CD4-positive, alpha-beta T cell treated with Interferon gamma for 1 hour (primary cell): ENCODE measurements at regions not wholly inside any gene's neighbourhood (a gene's known extent, or its start where the extent isn't known, plus 50 kb on each side); places are given as distances from the start of the nearest gene placed in this dataset.
"Not testable (repeated sequence)": the region's sequence is repeated elsewhere in the genome, so short reads cannot be mapped to it uniquely, and the experiment has no call there.

Experiments
- DNase-seq: peaks from one replicate; pipeline ENCODE4 v3.0.0-alpha.2; 2020

DNA sequence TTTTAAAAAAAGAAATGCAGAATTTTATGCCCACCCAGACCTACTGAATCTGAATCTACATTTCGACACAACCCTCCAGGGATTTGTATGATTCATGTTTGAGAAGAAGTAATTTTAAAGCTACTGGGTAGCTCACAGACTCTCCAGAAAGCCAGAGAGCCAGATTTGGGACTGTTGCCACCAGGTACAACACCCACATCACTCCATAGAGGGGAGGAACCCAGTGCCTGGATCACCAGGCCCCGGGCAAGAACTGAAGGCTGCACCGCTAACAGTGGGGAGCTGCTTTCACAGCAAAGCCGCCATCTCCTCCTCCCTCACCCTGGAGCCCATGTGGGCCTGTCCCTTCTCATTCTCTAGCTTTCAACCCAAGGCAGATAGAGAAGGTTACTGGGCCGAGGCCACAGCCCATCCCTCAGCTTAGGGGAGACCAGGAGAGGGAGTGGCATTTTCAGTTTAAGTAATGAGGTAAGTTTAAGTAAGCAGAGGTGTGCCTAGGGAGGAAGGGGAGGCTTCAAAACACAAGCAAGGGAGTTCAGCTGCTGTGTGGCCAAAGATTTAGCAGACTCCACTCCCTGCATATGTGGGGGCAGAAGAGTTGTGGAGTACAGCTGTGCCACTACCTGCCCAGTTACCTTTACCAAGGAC is 109.8 kb downstream of the IL12A start:
- DNase-seq = no peak

DNA sequence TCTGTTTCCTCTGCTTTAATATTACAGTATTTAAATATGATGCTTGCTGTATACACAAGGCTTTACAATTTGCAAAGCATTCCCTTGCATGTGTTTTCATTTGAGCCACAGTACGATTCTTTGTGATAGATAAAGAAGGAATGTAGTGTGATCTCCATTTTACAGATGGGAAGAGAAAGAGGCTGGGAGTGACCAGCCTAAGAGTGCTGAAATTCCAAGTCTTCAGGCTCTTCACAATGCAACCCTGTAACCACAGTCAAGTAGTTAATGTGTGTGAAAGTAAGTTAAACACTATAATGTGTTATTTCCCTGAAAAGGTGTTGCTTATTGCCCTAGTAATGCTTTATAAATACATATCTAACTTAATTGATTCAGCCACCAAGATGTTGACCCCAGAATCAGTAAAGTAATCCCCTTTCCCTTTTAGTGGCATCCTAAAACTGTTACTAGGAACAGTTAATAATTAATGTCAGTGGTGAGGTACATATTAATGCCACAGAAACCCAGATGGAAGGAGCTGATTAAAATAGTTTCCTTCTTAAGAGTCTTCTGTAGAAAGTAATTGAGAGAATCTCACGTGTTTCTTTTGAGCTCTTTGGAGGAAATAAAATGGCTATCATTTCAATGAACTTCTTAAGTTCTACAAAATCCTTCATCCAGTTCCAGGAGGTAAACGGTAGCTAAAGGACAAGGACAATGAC is 110.4 kb downstream of the IL12A start:
- DNase-seq = no peak

DNA sequence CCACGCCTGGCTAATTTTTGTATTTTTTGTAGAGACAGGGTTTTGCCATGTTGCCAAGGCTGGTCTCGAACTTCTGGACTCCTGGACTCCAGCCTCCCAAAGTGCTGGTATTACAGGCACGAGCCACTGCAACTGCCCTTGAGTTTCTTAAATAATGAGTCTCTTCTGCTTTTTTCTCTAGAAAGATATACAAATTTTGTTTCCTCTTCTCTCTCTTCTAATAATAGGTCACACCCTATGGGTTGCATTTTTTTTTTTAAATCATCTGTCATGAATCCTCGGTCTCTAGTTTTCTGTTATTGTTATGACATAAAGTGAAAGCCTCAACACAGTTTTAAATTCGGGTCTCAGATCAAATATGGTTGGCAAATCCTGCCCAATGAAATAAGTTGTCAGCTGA is 111.2 kb downstream of the IL12A start:
- DNase-seq = peak; percentile 11

DNA sequence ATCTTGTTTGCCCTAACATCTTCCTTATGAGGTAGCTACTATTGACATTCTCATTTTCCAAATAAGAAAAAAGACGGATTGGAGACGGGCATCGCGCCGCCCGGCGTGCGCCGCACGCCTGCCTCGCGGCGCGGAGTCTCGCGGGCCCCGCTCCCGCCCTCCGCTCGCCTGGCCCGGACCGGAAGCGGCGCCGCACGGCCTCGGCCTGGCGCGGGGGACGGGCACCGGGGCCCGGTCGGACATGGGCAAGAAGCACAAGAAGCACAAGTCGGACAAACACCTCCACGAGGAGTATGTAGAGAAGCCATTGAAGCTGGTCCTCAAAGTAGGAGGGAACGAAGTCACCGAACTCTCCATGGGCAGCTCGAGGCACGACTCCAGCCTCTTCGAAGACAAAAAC is 112.0 kb downstream of the IL12A start:
- no peak for DNase-seq

DNA sequence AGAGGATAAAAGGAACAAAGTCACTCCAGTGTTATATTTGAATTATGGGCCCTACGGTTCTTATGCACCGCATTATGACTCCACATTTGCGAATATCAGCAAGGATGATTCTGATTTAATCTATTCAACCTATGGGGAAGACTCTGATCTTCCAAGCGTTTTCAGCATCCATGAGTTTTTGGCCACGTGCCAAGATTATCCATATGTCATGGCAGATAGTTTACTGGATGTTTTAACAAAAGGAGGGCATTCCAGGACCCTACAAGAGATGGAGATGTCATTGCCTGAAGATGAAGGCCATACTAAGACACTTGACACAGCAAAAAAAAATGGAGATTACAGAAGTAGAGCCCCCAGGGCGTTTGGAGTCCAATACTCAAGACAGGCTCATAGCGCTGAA is 113.4 kb downstream of the IL12A start:
- not testable (repeated sequence) for DNase-seq

DNA sequence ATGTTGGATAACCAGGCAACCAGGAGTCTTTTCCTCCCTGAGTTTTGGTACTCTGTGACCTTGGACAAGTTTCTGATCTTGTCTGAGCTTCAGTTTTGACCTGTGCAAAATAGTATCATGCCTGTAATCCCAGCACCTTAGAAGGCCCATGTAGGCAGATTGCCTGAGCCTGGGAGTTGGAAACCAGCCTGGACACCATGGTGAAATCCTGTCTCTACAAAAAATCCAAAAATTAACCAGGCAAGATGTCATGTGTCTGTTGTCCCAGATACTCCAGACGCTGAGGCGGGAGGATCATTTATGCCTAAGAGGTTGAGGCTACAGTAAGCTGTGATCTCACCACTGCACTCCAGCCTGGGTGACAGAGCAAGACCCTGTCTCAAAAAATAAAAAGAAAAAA is 114.8 kb downstream of the IL12A start:
- no peak for DNase-seq

DNA sequence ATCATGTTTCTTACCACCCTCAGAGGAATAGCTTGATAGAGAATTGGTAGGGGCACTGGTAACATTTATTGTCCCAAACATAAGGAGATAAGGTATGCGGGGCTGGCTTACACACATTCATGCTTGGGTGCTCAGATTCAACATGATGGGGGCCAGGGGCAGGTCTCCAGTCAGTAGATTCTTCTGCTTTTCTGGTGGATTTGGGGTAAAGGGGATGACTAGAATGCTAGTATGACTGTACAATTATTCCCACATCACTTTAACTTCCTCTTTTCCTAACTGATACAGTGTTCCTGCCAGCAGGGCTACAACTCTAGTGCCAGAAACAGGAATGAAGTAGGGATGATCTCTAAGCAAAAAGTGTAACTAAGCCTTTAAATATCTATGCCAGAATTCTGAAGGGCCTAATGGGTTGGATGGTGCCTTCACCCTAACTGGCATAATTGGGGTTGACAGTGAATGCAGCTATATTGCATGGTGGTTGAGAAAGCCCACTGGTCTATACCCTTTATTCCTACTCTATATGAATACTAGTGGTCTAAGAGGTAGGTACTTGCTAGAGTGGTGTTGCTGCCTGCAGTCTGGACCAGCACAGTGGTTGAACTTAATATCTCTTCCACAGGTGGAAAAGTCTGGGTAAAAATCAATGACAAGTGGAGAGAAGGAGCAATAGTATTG is 117.4 kb downstream of the IL12A start:
- DNase-seq = no peak

DNA sequence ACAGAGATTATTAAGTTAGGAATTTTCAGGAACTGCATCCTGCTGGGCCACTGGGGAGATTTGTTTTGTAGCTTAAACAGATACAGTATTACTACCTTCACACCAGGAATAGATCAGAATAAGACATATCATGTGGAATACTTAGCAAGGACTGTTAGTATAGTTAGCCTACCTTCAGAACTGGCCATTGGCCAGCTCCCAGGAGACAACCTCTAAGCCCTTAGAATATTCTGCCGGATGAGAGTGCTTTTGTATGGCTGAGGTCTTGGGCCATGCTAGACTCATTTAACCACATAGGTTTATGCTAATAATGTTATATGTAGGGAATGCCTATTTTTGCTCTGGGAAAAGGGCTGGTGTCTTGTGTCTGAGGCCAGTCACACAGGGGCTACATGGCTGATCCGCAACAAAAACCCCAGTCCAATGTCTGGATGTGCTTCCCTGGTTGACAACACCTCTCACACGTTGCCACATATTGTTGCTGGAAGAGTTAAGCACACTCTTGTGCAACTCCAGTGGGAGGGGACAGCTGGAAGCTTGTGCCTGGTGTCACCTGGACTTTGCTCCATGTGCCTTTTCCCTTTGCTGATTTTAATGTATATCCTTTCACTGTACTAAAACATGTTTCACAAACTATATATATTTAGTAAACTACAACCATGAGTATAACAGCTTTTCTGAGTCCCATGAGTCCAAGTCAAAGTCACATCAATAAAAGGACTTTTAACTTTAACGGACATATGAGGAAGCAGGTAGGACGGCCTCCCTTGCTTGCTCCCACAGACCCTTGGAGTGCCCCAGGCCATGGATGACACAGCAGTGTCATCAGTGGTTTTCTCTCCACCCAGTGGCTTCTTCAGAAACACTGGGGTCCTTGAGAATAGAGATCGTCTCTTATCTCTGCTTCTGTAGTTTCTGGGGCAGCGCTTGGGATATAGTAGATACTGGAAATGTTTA is 118.0 kb upstream of the C3orf80 start:
- no peak for DNase-seq

DNA sequence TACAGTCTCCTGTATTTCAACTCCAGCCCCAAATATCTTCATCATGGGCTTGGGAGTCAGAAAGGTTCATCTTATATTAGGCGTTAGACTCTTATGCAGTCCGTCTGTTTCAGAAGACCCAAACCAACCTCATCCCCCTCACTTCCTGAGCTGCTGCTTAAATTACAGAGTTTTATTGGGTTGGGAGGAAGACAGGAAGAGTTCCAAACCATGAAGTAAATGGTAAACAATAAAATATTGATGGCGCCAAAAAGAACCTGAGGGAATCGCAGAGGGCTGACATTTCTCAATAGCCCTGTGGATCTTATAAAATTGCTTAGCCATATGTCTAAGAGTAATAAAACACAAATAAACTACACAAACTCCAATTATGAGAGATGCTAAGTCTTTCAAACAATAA is 116.9 kb upstream of the C3orf80 start:
- DNase-seq = no peak

DNA sequence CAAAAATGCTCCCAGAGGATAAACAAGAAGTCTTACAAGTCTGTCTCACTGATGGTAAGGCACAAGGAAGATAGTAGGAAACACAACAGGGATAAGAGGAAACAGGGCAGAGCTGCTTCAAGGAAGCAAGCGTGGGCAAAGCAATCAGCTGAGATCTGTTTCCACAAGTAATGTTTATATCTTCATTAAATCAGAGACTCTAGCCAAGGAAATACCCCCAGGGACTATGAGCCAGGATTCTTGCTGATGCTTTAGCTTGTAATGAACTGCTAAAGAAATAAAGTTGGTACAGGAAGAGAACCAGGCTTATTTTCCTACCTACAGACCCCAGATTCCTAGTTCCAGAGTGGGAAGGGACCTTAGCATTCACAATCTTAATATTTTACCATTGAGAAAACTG is 112.7 kb upstream of the C3orf80 start:
- no peak for DNase-seq

DNA sequence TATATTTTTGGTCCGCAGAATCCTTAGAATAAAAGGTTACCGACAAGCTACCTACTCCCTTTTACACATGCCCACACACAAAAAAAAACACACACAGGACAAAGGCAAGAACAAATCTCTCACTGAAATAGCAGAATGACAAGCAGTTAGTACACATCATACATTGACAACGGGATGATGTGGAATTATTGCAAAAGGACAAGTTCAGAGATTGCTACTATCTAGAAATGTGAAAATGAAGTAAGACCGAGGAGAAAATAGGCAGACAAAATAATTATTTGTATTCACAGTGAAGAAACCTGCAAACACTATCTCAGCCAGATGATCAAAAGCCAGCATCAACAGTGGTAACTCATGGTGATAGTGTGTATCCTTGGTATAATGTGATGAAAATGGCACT is 112.2 kb upstream of the C3orf80 start:
- DNase-seq = no peak

DNA sequence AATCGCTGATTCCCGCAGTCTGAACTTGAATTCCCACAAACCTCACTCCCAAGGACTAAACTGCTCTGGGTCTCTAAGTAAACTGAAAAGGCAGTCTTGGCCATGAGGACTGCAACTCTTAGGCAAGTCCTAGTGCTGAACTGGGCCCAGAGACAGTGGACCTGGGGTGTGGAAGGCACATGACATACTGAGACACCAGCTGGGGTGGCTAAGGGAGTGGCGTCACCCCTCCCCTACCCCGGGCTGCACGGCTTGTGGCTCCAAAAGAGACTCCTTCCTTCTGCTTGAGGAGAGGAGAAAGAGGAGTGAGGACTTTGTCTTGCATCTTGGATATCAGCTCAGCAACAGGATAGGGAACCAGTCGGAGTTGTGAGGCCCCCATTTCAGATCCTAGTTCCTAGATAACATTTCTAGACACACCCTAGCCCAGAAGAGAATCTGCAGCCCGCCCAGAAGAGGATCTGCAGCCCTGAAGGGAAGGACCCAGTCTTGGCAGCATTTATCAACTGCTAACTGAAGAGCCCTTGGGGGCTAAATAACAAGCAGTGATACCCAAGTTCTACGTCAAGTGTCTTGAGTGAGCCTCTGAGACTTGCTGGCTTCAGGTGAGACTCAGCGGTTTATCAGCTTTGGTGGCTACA is 110.7 kb upstream of the C3orf80 start:
- no peak for DNase-seq

DNA sequence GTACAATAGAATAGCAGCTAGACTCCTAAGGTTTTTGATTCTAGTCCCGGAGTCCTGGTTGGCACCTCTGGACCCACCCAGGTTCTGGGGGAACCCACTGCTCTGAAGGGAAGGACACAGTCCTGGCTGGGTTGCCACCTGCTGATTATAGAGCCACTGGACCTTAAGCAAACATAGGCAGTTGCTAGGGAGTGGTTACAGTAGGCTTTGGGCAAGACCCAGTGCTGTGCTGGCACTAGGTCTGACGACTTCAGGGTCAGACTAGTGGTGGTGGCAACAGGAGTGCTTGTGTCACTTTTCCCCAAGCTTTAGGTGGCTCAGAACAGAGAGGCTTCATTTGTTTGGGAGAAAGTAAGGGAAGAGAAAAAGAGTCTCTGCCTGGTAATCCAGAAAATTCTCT is 109.8 kb upstream of the C3orf80 start:
- DNase-seq = no peak

DNA sequence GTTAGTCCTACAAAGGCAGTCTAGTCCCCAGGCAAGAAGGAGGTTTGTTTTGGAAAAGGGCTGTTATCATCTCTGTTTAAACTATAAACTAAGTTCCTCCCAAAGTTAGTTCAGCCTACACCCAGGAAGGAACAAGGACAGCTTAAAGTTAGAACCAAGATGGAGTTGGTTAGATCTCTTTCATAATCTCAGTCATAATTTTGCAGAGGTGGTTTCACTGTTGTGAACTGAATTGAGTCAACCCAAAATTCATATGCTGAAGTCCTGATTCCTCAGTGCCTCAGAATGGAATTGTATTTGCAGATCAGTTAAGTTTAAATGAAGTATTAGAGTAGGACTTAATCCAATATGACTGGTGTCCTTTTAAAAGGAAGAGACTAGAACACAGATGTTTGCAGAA is 101.0 kb upstream of the C3orf80 start:
- no peak for DNase-seq

DNA sequence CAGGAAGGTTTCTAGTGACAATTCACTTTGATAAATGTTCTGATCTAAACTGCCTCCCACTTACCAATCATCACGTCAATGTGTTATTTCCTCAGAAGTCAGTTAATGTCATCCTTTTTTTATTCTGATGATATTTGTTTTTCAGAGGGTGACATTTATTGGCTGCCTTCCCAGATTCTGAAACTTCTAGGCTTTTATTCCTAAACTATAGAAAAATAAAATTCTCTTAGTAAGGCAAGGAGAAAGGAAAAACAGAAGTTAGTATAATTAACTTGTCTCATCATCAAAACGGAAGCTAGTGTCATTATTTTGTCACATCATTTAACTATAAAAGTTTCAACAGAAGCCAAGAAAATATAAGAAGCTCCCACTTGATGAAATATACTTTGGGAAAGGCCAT is 100.0 kb upstream of the C3orf80 start:
- no peak for DNase-seq

DNA sequence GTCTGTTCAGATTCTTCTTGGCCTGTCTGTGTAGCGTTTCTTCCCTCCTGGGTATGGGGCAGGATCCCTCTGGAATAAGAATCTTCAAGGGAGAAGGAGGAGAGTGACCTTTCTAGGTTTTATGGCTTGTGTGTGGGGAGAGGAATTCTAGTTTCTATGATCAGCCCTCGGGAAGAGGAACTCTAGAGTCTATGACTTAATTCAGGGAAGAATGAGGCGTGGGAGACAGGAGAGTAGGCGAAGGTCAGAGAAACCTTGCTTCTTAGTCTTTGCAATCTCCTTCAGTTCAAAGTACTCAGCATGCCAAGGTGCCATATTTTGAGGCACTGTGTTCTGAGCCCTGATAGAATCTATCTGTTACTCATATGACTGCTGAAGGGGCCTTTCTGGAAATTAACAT is 99.2 kb upstream of the C3orf80 start:
- no peak for DNase-seq

DNA sequence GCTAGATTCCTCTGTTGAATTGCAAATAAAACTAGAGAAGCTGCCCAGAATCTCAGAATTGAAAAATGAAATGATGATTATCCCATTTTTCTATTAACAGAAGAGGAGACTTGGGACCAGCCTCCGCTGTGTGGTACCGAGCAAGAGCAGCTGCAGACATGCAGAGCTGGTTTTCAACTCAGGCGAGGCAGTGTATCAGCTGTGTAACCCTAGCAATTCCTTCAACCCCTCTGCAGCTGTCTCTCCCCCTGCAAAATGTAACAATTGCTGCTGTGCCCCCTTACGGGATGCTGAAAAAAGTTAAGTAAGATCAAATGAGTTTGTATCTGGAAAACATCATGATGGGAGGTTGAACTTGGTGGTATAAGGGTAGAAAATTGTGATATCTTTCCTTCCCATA is 98.5 kb upstream of the C3orf80 start:
- DNase-seq = no peak

DNA sequence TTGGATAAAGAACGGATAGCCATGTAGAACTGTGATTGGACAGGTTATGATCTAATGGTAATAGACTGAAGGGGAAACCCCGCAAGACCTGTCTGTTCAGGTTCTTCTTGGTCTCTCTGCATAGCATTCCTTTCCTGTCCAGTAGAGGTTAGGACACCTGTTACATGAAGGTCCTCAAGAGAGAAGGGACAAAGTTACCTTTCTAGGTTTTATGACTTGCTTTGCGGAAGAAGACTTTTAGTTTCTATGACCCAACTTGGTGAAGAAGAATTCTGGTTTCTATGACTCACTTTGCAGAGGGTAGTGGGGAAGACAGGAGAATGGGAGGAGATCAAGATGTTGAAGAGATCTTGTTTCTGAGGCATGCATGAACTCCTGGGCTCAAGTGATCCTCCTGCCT is 97.9 kb upstream of the C3orf80 start:
- DNase-seq = no peak

DNA sequence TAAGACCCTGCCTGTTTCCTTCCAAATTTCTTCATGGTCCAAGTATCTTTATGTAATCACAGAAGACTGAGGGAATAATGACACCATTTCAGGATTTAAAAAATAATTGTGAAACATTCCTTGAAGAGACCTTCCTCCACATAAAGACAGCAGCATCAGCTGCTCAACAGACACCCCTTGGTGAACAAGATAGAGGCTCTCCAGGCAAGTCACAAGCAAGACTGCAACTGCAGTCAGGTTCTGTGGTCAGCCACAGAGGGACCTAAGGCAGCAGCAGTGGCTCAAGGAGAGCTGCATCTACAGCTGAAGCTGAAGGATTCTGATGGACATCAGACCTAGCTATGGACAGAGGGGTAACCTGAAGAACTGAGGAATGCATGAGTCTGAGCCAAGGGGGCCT is 97.2 kb upstream of the C3orf80 start:
- no peak for DNase-seq

DNA sequence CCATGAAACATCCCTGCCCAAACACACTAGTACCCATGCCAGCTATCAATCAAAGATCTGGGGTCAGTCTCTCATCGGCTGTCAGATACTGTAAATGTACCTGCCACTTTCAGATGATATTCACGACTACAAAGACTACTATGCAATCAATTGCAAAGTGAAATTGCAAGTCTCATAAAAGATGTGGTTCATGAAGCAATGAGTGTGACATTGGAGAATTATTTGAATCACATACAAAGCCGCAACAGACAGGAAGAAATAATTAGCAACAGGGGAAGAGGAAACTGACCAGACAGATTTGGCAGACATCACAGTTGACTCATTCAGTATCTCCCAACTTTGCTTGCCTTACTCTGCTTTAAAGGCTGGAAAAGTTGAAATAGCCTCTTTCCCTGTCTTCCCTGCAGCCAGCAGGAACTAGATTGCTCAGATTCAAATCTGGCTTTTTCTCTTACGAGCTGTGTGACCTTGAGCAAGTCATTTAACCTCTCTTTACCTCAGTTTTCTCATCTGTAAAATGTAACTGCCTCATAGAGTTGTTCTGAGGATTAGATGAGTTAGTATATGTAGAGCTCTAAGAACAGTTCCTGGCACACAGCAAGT is 95.7 kb upstream of the C3orf80 start:
- DNase-seq = no peak

DNA sequence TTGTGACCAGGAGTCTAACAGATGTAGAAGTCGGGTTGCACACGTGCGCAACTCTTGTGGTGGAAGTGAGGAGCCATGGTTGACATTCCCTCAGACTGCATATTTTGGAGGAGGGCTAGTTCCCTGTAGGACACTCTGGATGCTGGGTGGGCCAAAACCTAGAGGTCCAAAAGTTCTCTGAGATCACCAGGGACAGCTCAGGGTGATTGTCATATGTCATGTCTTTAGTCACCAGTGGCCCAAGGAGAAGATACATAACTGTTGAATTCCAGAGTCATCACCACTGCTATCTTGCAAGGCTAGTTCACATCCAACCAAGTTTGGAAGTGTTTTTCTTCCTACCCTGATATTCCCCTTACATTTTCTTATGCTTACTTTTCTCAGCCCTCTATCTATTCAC is 95.2 kb upstream of the C3orf80 start:
- DNase-seq = no peak

DNA sequence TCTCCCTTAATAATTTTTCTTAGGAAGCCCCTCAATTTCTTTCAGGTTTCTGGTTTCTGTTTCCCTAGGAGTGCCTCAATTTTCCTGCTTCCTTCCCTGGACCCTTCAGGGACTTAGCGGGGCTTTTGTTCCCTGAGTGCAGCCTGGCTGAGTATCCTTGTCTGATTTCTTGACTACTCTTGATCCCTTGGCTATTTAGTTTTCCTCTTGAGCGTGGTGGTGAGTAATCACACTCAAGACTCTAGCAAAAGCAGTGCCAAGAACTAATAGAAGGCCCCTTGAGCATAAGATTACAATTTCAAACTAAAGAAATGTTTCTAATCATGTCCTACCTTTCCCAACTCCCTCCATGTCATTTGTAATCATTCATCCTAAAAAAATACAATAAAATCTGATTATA is 94.3 kb upstream of the C3orf80 start:
- DNase-seq = no peak
